ENCODE measurements at regions not wholly inside any gene's neighbourhood (a gene's known extent, or its start where the extent isn't known, plus 50 kb on each side); places are given as distances from the start of the nearest gene placed in this dataset.

- no peak for DNase-seq
These were observed 341.6 kb upstream of the MEIS1 start for GRCh38 chr2:66093371-66093770.

- DNase-seq = no peak
These were observed 349.9 kb upstream of the MEIS1 start for GRCh38 chr2:66084948-66085590.

GRCh38 chr2:66082581-66082980 lies 352.3 kb upstream of the MEIS1 start:
- no peak for DNase-seq

- no peak for DNase-seq
These were observed 354.8 kb upstream of the MEIS1 start for GRCh38 chr2:66080127-66080526.

- no peak for DNase-seq
These were observed 361.8 kb upstream of the MEIS1 start for GRCh38 chr2:66073172-66073571.

GRCh38 chr2:66070721-66071602 lies 364.0 kb upstream of the MEIS1 start:
- no peak for DNase-seq

- no peak for DNase-seq
These were observed 364.8 kb upstream of the MEIS1 start for GRCh38 chr2:66069937-66070720.

- no peak for DNase-seq
These were observed 368.9 kb upstream of the MEIS1 start for GRCh38 chr2:66066032-66066431.

GRCh38 chr2:66059332-66059731 lies 375.6 kb upstream of the MEIS1 start:
- no peak for DNase-seq

GRCh38 chr2:66058675-66059074 lies 376.2 kb upstream of the MEIS1 start:
- DNase-seq = no peak

GRCh38 chr2:66057844-66058243 lies 377.1 kb upstream of the MEIS1 start:
- DNase-seq = no peak

- DNase-seq = no peak
These were observed 384.5 kb upstream of the MEIS1 start for GRCh38 chr2:66050392-66050791.

- DNase-seq = no peak
These were observed 386.3 kb upstream of the MEIS1 start for GRCh38 chr2:66048667-66049066.

GRCh38 chr2:66041902-66042657 lies 392.8 kb upstream of the MEIS1 start:
- no peak for DNase-seq

- DNase-seq = no peak
These were observed 398.0 kb upstream of the MEIS1 start for GRCh38 chr2:66036948-66037347.

- no peak for DNase-seq
These were observed 400.5 kb upstream of the MEIS1 start for GRCh38 chr2:66034467-66034866.

GRCh38 chr2:66032226-66032775 lies 402.6 kb upstream of the MEIS1 start:
- DNase-seq = no peak

- DNase-seq = no peak
These were observed 403.7 kb upstream of the MEIS1 start for GRCh38 chr2:66031236-66031635.

- DNase-seq = no peak
These were observed 404.4 kb upstream of the MEIS1 start for GRCh38 chr2:66030553-66030952.

GRCh38 chr2:66024391-66024790 lies 410.5 kb upstream of the MEIS1 start:
- no peak for DNase-seq

- no peak for DNase-seq
These were observed 413.6 kb upstream of the MEIS1 start for GRCh38 chr2:66021296-66021695.

- no peak for DNase-seq
These were observed 417.2 kb upstream of the MEIS1 start for GRCh38 chr2:66017763-66018162.

- DNase-seq = no peak
These were observed 420.5 kb upstream of the MEIS1 start for GRCh38 chr2:66014450-66014849.

Data from CD4-positive, alpha-beta T cell treated with Interleukin-15 for 1 hour (primary cell).